SIG-M5 treated with dmso at 0.1 percent for 504 hours (cell line): ENCODE measurements at regions not wholly inside any gene's neighbourhood (a gene's known extent, or its start where the extent isn't known, plus 50 kb on each side); places are given as distances from the start of the nearest gene placed in this dataset.
"Not testable (repeated sequence)": the region's sequence is repeated elsewhere in the genome, so short reads cannot be mapped to it uniquely, and the experiment has no call there.

Experiments used
- DNase-seq: peaks from one replicate; lab custom pipeline; 2025; ENCODE audit not compliant: unreplicated experiment; lab: John Stamatoyannopoulos, UW

GRCh38 chr6:21333715-21334114, 259.8 kb upstream of the SOX4 start:
- no peak for DNase-seq

DNA sequence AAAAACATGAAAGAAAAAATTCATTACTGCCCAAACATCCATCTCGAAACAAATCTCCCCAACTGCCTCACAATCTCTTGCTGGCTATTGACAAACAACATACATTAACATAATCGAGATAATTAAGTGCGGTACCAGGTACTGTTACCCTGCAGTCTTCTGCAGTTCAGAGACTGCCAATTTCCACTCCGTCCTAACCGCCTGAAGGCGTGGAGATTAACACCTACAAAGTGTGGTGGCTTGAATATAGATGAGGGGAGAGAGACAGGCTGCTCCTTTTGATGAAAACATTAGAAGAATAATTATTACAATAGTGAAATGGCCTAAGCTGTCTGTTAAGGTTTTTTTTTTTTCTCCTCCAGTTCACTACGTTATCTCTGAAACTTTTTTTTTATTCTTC, 258.9 kb upstream of the SOX4 start:
- DNase-seq, result no peak

- no peak for DNase-seq
These were observed 258.0 kb upstream of the SOX4 start for GRCh38 chr6:21335591-21335990.

DNA sequence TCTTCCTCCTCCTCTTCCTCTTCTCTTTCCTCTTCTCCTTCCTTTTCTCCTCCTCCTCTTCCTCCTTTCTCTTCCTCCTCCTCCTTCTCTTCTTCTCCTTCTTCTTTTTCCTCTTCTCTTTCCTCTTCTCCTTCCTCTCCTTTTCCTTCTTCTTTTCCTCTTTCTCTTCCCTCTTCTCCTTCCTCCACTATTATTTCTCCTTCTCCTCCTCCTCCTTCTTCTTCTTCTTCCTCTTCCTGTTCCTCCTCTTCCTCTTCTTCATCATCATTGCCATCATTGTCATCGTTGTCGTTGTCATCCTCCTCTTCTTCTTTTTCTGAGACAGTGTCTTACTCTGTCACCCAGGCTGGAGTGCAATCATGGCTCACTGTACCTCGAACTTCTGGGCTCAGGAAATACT, 256.3 kb upstream of the SOX4 start:
- no peak for DNase-seq

- no peak for DNase-seq
These were observed 253.0 kb upstream of the SOX4 start for GRCh38 chr6:21340573-21340972.

GRCh38 chr6:21341910-21342309, 251.6 kb upstream of the SOX4 start:
- DNase-seq, result no peak

- DNase-seq, result no peak
These were observed 251.1 kb upstream of the SOX4 start for GRCh38 chr6:21342501-21342900.

DNA sequence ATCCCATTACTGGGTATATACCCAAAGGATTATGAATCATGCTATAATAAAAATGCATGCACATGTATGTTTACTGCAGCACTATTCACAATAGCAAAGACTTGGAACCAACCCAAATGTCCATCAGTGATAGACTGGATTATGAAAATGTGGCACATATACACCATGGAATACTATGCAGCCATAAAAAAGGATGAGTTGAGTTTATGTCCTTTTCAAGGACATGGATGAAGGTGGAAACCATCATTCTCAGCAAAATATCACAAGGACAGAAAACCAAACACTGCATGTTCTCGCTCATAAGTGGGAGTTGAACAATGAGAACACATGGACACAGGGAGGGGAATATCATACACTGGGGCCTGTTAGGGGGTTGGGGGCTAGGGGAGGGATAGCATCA, 247.8 kb upstream of the SOX4 start:
- not testable (repeated sequence) for DNase-seq

GRCh38 chr6:21348146-21348503, 245.4 kb upstream of the SOX4 start:
- DNase-seq, result no peak

GRCh38 chr6:21348504-21349195, 244.9 kb upstream of the SOX4 start:
- no peak for DNase-seq

- no peak for DNase-seq
These were observed 243.7 kb upstream of the SOX4 start for GRCh38 chr6:21349834-21350233.

DNA sequence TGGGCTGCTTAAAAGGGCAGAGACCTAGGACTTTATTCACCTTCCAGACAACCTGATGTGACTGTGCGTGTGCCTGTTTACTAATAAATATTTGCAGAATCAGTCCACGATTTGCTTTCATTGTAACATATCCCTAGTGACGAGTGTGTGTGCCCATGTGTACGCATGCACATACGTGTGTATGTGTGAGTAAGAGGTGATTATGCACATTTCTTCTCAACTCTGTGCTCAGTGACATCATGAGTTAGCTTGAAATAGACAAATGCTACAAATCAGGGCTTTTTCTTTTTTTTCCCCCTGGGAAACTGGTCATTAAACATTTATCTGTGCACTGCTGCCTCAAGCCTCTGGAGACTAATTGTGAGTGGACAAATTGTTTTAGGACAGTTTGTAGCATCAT, 242.6 kb upstream of the SOX4 start:
- DNase-seq, result no peak

GRCh38 chr6:21352131-21352530, 241.4 kb upstream of the SOX4 start:
- no peak for DNase-seq

DNA sequence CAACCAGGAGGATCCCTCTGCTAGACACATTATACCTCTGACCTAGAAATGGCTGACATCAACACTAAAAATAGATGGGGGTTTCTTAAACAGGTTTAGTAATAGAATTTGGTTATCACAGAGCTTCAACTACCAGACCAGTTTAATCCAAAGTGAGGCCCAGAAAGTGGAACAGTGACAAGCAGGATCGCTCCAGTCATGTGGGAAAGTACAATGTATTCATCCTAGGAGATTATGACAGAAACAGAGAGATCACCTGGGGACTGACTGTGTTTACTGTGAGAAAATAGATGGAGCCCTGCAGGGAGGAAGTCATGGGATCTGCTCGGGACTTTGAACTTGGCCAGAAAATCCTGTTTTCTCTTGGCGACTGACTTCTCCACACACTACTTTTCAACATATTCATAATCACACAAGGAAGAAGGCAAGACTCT, 238.7 kb upstream of the SOX4 start:
- DNase-seq, result no peak

DNA sequence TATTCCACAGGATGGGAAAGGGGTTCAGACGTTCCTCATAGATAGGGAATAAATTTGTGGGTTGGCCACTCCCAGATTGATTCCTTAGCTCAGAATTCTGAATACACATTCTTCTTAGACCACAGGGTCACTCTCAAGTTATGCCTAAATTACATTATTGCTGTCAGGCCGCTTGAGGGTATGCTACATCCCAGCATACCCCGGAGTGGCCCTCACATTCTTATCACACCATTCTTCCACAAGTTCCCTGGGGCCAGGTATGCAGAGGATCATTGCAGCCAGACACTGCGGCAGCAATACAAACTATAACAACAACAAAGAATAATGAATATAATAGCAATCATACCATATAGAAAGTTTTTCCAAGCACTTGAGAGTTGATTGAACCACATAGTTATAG, 237.9 kb upstream of the SOX4 start:
- no peak for DNase-seq

DNA sequence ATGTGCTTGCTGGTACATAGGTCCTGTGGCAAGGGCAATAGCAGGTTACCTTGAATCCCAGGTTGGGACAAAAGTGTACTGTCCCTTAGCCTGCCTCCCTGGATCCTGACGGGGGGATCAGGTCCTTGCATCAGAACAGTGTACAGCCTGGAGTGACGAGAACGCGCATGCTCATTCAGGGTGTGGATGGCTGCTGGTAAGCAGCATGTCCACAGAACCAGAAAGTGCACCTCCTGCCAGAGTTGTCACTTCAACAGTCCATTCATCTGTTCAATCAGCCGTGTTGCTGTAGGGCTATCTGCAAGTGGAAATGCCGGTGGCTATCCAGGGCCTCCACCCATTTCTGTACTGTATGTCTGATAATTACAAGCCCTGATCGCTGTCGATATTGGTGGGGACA, 236.3 kb upstream of the SOX4 start:
- no peak for DNase-seq

- DNase-seq, result no peak
These were observed 233.6 kb upstream of the SOX4 start for GRCh38 chr6:21359926-21360325.

- DNase-seq, result no peak
These were observed 233.2 kb upstream of the SOX4 start for GRCh38 chr6:21360336-21360735.

GRCh38 chr6:21367148-21367547, 226.4 kb upstream of the SOX4 start:
- DNase-seq, result no peak

DNA sequence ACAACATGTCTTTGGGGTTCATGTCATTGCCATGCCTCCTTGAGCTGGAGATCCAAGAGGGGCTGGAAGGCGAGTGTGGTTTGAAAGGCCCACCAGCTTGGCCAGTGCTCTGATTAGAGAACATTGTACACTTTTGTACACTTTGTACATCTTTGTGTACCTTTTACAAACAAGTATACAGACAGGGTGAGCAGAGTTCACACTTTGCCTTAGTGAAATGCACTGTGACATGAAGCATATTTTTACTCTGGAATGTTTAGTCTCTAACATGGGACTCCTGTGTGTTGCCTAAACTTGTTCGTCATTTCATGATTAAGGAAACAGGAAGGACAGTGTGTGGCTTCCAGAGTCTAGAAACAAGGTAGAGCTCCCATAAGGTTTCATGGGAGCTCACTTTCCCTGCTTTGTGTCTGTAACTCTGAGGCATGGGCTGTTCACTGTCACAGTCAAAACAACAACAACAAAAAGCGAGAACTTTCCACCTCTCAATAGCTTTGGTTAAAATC, 225.8 kb upstream of the SOX4 start:
- no peak for DNase-seq

GRCh38 chr6:21371061-21371460, 222.5 kb upstream of the SOX4 start:
- no peak for DNase-seq

- no peak for DNase-seq
These were observed 221.8 kb upstream of the SOX4 start for GRCh38 chr6:21371676-21372171.
